GM12874 (cell line): ENCODE measurements at regions not wholly inside any gene's neighbourhood (a gene's known extent, or its start where the extent isn't known, plus 50 kb on each side); places are given as distances from the start of the nearest gene placed in this dataset.

Experiments
- CTCF ChIP-seq: IDR thresholded peaks from 2 replicates; pipeline ENCODE4 v1.5.1; 2011; ENCODE audit warnings: low read depth, mild to moderate bottlenecking, control low read depth, low read length, moderate library complexity; ENCODE audit not compliant: insufficient read depth

- no peak for TF ChIP-seq CTCF
These were observed 173.0 kb downstream of the ADGRL4 start for GRCh38 chr1:78833491-78833890.

- no peak for TF ChIP-seq CTCF
These were observed 172.3 kb downstream of the ADGRL4 start for GRCh38 chr1:78834201-78834741.

GRCh38 chr1:78836726-78837125, 169.8 kb downstream of the ADGRL4 start:
- no peak for TF ChIP-seq CTCF

- peak; percentile 30; the same call in 1 of the 2 replicates for TF ChIP-seq CTCF
These were observed 166.7 kb downstream of the ADGRL4 start for GRCh38 chr1:78839704-78840277.
